HUDEP-2 (cell line): ENCODE measurements at regions not wholly inside any gene's neighbourhood (a gene's known extent, or its start where the extent isn't known, plus 50 kb on each side); places are given as distances from the start of the nearest gene placed in this dataset.

Experiments used
- DNase-seq, 76 experiments: peaks; one replicate each; lab custom pipeline; 2025; ENCODE audit not compliant: unreplicated experiment in 76 of 76; lab: John Stamatoyannopoulos, UW

DNA sequence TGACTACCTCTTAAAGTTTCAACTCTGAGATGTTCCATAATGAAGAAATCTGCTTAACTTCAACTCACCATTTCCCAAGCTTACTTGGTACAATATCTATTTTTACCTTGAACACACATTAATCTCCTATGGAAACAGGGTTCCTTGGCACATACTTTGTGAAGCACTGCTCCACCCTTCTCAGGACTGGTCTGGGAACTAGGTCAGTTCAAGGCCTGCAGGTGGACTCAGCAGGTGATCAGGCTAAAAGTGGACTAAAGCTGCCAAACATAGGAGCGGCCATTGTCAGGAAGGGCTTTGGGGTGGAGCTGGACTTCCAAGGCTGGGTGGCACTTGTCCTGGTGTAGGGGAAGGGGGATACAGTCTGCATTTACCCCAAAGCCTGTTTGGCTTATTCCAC, 202.3 kb downstream of the NUAK1 start:
- DNase-seq, result no peak

- DNase-seq, result no peak
Measured at GRCh38 chr12:105937009-105937408, 201.7 kb downstream of the NUAK1 start.

GRCh38 chr12:105939181-105939721, 199.5 kb downstream of the NUAK1 start:
- DNase-seq, result no peak

GRCh38 chr12:105942281-105942680, 196.5 kb downstream of the NUAK1 start:
- no peak for DNase-seq

GRCh38 chr12:105943525-105943924, 195.2 kb downstream of the NUAK1 start:
- DNase-seq, result no peak

DNA sequence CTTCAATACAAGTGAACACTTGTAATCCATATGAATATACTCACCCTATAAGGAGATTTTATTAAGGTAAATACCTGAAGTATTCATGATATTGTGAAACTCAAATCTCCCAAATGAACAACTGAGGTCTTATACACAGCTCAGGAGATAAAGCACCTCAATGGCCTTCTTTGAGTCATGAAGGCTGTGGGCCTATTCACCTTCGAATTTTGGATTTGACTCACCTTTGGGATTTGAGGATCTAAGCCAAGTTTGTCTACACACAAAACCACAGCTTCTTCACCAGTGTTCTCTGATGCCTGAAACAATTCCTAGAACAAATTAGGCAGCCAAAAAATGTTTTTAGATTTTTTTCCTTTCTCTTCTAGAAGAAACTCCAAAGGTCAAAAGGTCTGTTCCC, 194.1 kb downstream of the NUAK1 start:
- no peak for DNase-seq

- DNase-seq, result no peak
Measured at GRCh38 chr12:105945880-105946279, 192.9 kb downstream of the NUAK1 start.

- DNase-seq, result peak in 72 of 76 experiments; percentile 13 to 87 (median 57)
Measured at GRCh38 chr12:105946493-105946901, 192.3 kb downstream of the NUAK1 start.

GRCh38 chr12:105947906-105948305, 190.8 kb downstream of the NUAK1 start:
- no peak for DNase-seq

DNA sequence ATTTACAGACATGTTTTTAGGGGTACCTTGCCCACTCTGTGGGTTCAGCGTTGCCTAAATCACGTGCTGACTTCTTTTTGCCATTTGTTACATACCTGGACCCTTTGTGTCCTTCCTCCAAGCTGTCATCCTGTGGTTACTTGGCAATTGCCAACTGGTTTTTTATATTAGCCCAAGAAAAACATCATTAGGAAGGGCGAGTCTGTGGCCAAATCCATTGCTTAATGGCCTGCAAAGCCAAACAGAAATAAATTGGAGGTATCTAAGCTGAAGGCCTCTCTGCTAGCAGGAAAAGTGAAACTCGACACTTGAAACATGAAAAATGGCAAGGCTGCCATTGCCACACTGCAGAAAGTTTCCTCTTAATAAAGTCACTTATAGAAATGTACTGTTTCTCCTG, 190.4 kb downstream of the NUAK1 start:
- no peak for DNase-seq

- DNase-seq, result no peak
Measured at GRCh38 chr12:105949391-105949790, 189.4 kb downstream of the NUAK1 start.

DNA sequence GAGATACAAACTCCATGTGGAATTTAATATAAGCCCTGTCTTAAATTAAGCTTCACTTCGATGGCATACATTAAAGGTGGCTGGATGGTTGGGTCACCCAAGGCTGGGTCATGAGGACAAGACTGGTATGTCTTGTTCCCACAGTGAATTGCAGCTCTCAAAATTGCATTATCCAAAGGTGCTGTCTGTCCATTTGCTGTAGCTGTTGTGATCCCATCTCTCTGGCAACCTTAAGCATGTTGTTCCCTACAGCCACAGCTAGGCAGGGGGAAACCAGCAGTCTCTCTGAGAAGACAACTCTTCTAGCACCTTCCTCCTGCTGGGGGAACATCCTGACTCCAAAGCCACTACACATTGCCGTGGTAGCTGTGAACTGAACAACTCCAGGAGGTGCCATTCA, 187.0 kb downstream of the NUAK1 start:
- DNase-seq, result no peak

- DNase-seq, result peak in 69 of 76 experiments; percentile 9 to 72 (median 40)
Measured at GRCh38 chr12:105954951-105955931, 183.5 kb downstream of the NUAK1 start.

GRCh38 chr12:105955976-105956375, 182.8 kb downstream of the NUAK1 start:
- no peak for DNase-seq

DNA sequence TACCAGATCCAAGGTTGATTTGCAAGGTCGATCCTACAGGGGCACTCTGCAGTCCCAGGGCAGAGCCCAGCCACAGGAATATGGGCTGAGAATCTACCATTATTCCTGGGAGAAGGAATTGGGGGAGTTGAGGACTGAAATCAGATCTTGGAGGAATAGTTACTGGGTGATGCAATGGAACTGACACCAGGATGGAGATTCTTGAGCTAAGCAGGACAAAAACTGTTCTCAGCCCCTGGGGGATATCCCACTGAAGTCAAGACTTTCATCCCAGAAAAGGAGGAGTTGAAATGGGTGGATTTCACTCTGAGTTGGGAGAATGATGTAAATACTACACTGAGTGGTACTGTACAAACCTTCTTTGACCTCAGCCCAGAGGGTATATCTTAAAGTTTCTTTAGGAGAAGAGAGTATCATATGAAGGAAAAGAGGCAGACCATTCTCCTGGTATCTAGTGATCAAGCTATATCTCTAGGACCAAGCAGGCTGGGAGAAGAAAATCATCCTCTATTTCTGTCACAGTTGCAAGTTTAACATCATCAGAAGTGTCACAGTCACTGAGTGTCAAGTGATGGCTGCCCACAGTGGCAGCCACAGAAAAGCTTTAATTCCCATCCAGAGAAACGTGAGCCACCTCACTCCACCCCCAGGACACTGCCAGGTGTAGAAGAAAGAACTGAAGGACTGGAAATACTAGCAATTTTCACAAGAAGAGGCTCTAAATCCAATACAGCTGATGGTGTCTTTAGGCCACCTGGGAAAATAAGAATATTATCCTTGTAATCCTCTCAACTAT, 181.9 kb downstream of the NUAK1 start:
- no peak for DNase-seq

- no peak for DNase-seq
Measured at GRCh38 chr12:105960319-105961083, 178.3 kb downstream of the NUAK1 start.

DNA sequence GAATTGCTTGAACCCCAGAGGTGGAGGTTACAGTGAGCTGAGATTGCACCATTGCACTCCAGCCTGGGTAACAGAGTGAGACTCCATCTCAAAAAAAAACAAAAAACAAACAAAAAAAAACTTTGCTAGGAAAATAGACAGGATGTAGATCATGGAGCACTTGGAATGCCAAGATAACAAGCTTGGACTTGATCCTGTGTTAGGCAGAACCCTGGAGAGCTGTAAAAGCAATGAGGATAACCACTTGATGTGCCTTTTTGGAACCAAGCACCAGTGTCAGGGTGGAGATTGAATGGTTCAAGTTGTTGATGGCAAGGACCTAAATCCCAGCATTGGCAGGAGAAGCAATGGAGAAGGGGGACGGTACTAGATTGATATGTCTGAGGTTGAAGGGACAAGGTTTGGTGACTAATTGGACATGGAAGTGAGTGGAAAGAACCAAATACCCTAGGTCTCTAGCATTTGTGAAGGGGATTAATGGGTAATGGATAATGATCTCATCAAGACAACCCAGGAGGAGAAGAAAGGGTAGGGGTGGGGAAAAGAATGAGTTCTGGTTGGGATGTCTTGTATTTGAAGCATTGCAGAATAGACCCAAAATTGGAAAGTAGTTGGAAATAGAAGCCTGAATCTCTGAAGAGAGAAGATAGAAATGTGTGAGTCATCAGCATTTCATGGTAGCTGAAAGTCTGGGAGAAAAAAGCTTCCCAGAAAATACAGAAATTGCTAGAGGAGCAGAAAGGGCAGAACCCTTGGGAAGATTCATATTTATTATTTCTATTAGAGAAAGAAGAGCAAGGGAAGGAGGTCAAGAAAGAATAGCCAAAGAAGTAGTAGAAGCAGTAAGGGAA, 176.7 kb downstream of the NUAK1 start:
- DNase-seq, result no peak

DNA sequence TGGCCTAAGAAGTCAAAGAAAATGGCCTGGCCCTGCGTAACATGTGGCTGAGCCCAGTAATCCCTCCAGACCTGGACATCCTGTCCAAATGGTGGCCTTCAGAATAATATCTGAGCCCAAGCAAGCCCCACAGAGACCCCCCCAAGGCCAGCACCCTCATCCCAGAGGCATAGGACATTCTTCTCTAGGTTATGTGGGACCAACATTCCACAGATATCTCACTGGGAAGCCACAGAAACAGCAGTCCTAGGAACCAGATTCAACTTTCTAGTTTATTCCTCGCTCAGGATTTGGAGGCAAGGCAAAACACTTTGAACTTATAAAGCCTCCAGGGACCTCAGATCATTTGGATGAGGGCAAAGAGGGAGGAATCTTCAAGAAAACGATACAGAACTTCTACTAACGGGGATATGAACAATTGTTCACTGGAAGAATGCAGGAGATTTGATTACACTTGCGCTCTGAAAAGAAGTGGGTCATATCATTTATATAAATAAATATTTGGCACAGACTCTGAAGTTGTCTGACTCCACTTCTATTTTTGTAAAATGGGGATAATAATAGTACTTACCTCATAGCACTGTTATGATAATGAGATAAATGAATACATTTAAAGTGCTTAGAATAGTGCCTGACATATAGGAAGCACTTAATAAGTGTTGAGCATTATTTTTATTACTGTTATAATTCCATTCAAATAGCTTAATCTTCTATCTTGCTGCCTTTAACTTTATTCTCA, 171.5 kb downstream of the NUAK1 start:
- DNase-seq, result no peak

DNA sequence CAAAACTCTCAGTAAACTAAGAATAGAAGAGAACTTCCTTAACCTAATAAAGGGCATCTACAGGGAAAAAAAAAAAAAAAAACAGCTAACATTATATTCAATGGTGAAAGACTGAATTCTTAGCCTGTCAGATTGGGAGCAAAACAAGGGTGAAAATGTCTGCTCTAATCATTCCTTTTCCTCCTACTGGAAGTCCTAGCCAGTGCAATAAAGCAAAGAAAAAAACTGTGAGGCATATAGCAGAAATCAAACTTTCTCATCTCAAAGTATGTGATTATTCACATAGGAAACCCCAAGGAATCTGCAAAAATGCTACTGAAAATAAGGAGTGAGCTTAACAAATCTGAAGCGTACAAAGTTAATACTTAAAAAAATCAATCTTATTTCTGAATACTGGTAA, 170.7 kb downstream of the NUAK1 start:
- no peak for DNase-seq
